H1 (cell line): ENCODE measurements at regions not wholly inside any gene's neighbourhood (a gene's known extent, or its start where the extent isn't known, plus 50 kb on each side); places are given as distances from the start of the nearest gene placed in this dataset.

Experiments used
- CREB1 ChIP-seq: IDR thresholded peaks from 2 replicates; pipeline ENCODE4 v1.6.1; 2012; ENCODE audit warnings: inconsistent platforms
- JUN ChIP-seq: IDR thresholded peaks from 2 replicates; pipeline ENCODE4 v1.6.1; 2011; ENCODE audit warnings: low read depth, mild to moderate bottlenecking, improper control_type of control experiment, low read length
- POLR2A ChIP-seq, 2 experiments: IDR thresholded peaks; 1 replicate in 1 of 2; 2 replicates in 1 of 2; pipeline ENCODE4 v1.6.1; 2011; ENCODE audit warnings: low read depth in 2 of 2, low read length in 2 of 2, mild to moderate bottlenecking in 2 of 2; ENCODE audit errors: control extremely low read depth in 1 of 2
- SIRT6 ChIP-seq: IDR thresholded peaks from one replicate; pipeline ENCODE4 v1.7.1; 2012; ENCODE audit warnings: low read length, inconsistent platforms
- SRF ChIP-seq: IDR thresholded peaks from 2 replicates; pipeline ENCODE4 v1.6.1; 2011; ENCODE audit warnings: mild to moderate bottlenecking, low read depth, low read length, moderate library complexity
- TEAD4 ChIP-seq: IDR thresholded peaks from 2 replicates; pipeline ENCODE4 v1.6.1; 2012; ENCODE audit warnings: low read depth, low read length, inconsistent platforms, mixed read lengths
- TF ChIP-seq, protein P1 (sequence below): IDR thresholded peaks from 2 replicates; pipeline ENCODE4 v1.6.1; 2012; ENCODE audit warnings: inconsistent platforms
- TF ChIP-seq, protein P2 (sequence below): IDR thresholded peaks from 2 replicates; pipeline ENCODE4 v1.6.1; 2011; ENCODE audit warnings: low read length, improper control_type of control experiment

DNA sequence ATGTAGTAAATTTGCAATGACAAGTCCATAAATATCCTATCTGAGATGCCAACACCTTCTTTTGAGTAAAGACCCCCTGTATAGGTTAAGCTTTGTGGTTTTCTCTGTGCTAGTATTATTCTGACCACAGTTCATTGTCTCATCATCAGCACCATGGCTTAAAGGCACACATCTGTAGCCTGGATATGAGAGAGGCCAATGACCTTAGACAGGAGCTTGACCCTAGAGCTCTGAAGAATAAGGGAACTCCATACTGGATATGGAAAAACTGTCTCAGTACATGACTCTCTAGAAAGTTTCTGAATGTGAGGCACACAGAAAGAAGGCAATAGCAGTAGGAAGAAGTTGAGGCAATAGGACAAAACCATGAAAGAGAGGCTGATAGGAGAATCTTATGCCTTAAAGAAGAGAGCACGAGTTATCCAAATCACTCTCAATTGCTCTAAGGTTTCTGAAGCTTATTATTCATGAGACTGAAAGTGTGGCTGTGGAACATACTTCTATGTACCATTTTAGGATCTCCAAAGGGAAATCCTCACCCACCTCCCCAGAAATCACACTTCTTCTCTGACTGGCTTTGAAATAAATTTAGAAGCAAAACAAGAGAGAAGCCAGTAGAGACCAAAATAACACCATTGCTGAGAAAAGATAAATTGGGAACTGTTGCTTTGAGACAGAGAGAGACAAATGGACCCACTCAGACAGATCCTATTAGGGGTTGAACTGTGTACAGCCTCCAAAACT is 150.2 kb downstream of the ABCA8 start (continued):
- TF ChIP-seq TEAD4 (no peak), JUN (no peak), POLR2A (IDR thresholded peaks at IDR 0.05; ENCODE audit: control extremely low read depth in 1 of 2, low read depth in 2 of 2, low read length in 2 of 2) (no peak), CREB1 (no peak), SRF (no peak), SIRT6 (no peak)
- TF ChIP-seq, protein P1, sequence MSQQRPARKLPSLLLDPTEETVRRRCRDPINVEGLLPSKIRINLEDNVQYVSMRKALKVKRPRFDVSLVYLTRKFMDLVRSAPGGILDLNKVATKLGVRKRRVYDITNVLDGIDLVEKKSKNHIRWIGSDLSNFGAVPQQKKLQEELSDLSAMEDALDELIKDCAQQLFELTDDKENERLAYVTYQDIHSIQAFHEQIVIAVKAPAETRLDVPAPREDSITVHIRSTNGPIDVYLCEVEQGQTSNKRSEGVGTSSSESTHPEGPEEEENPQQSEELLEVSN, result no peak
- TF ChIP-seq, protein P2, sequence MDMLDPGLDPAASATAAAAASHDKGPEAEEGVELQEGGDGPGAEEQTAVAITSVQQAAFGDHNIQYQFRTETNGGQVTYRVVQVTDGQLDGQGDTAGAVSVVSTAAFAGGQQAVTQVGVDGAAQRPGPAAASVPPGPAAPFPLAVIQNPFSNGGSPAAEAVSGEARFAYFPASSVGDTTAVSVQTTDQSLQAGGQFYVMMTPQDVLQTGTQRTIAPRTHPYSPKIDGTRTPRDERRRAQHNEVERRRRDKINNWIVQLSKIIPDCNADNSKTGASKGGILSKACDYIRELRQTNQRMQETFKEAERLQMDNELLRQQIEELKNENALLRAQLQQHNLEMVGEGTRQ, result no peak
